ENCODE measurements at regions not wholly inside any gene's neighbourhood (a gene's known extent, or its start where the extent isn't known, plus 50 kb on each side); places are given as distances from the start of the nearest gene placed in this dataset.

DNA sequence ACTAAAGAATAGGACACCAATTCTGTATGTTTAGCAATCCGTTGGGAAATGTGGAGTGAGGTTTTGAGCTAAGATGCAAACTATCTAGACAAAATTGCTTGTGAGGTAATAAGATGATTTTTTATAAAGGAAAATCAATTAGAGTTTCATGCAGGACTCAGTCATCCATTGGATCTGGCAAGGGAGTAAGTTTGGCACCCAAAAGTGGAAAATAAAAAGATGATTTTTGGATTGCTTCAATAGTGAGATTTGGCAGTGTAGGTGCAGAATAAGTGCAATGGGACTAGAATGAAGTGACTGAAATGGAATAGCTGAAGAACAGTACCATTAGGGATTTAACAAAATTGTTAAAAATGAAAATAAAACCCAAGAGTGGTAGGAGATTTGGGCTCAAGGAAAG, 290.5 kb upstream of the EPHA5 start:
- intact Hi-C loops (cut with DNase I) = no loop called here
- TF ChIP-seq POLR2A (IDR thresholded peaks at IDR 0.05; ENCODE audit: low read depth) = no peak
- H3K4me3 ChIP-seq = no peak overlapping the region
- peaks cover 0 to 7% (median 2%) of the 10 kb centered on the region in 4 donors for H3K9me3 ChIP-seq
- no peak for DNase-seq (ENCODE audit: extremely low spot score)
- H3K36me3 ChIP-seq = no peaks in the 10 kb centered on the region
- no peaks in the 10 kb centered on the region for H3K4me1 ChIP-seq
- H3K27me3 ChIP-seq = no peaks in the 10 kb centered on the region
- H3K27ac ChIP-seq (replicated peaks in 1 of 4) = no peak overlapping the region
- 8% methylated on average over 1 of the region's 1 CpG for WGBS

DNA sequence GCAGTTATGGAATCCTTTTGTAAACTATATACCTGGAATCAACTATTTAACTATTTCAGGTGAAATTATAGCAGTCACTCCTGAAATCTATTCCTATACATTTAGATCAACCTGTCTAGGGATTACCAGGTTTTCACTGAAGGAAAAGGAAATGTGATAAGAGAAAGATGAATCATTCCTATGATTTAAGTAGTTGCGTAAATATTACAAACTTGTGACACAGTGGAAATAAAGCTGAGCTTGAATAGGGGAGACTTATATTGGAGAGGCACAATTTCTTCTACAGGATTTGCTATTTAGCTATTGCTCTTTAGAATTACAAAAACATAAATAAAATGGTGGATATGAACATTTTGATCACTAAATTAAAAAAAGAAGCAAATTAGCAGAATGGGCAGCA, 284.1 kb upstream of the EPHA5 start:
- Histone ChIP-seq H3K4me1 (no peaks in the 10 kb centered on the region), H3K4me3 (no peak overlapping the region), H3K27ac (replicated peaks in 1 of 4) (no peak overlapping the region), H3K27me3 (no peaks in the 10 kb centered on the region), H3K9me3 (peaks cover 0 to 7% (median 2%) of the 10 kb centered on the region in 4 donors), H3K36me3 (no peaks in the 10 kb centered on the region)
- 76% methylated on average over 1 of the region's 1 CpG for WGBS
- TF ChIP-seq POLR2AphosphoS5 (IDR thresholded peaks at IDR 0.05) (no peak), POLR2A (IDR thresholded peaks at IDR 0.05; ENCODE audit: low read depth) (no peak)
- DNase-seq (ENCODE audit: extremely low spot score) = no peak
- intact Hi-C loops (cut with DNase I) = no loop called here

DNA sequence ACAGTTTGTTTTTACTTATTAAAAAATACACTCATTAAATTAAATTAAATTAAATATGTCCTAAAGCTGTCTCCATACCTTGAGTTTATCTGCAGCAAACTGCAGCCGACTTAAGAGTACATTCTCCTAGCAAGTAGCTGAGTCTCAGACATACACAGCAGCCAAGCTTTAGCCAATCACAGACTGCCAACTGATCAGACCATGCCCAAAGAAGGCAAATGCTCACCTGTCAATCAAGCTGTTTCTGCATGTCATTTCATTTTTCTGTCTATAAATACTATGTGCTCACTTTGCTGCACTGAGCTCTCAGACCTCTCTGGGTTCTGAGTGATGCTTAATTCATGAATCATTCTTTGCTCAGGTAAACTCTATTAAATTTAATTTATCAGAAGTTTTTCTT, 280.9 kb upstream of the EPHA5 start:
- no peaks in the 10 kb centered on the region for H3K36me3 ChIP-seq
- no peak overlapping the region for H3K27ac ChIP-seq (replicated peaks in 1 of 4)
- no peaks in the 10 kb centered on the region for H3K9me3 ChIP-seq
- no peaks in the 10 kb centered on the region for H3K4me1 ChIP-seq
- intact Hi-C loops (cut with DNase I) = no loop called here
- H3K4me3 ChIP-seq = no peak overlapping the region
- no peak for DNase-seq (ENCODE audit: extremely low spot score)
- no peak for TF ChIP-seq POLR2A (IDR thresholded peaks at IDR 0.05; ENCODE audit: low read depth)
- TF ChIP-seq, protein P1, sequence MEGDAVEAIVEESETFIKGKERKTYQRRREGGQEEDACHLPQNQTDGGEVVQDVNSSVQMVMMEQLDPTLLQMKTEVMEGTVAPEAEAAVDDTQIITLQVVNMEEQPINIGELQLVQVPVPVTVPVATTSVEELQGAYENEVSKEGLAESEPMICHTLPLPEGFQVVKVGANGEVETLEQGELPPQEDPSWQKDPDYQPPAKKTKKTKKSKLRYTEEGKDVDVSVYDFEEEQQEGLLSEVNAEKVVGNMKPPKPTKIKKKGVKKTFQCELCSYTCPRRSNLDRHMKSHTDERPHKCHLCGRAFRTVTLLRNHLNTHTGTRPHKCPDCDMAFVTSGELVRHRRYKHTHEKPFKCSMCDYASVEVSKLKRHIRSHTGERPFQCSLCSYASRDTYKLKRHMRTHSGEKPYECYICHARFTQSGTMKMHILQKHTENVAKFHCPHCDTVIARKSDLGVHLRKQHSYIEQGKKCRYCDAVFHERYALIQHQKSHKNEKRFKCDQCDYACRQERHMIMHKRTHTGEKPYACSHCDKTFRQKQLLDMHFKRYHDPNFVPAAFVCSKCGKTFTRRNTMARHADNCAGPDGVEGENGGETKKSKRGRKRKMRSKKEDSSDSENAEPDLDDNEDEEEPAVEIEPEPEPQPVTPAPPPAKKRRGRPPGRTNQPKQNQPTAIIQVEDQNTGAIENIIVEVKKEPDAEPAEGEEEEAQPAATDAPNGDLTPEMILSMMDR (IDR thresholded peaks at IDR 0.05) = no peak
- no peak for TF ChIP-seq EP300 (IDR thresholded peaks at IDR 0.05)
- TF ChIP-seq POLR2AphosphoS5 (IDR thresholded peaks at IDR 0.05) = no peak
- WGBS = 71% methylated on average over 1 of the region's 1 CpG
- H3K27me3 ChIP-seq = no peaks in the 10 kb centered on the region

DNA sequence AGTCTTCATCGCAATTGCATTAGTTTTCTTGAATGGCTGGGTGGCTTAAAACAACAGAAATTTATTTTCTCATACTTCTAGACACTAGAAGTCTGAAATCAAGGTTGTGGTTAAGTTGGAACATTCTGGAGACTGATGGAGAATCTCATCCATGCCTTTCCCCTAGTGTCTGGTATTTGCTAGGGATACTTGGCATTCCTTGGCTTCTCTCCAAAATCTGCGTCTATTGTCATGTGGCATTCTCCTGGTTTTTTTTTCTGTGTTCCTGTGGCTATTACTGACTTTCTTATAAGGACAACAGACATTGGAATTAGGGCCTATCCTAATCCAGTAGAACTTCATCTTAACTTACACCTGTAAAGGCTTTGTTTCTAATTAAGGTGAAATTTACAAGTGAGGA, 272.8 kb upstream of the EPHA5 start:
- Histone ChIP-seq H3K9me3 (no peaks in the 10 kb centered on the region), H3K27me3 (no peaks in the 10 kb centered on the region), H3K4me3 (no peak overlapping the region), H3K36me3 (no peaks in the 10 kb centered on the region), H3K27ac (replicated peaks in 1 of 4) (no peak overlapping the region), H3K4me1 (no peaks in the 10 kb centered on the region)
- no peak for DNase-seq (ENCODE audit: extremely low spot score)
- intact Hi-C loops (cut with DNase I) = no loop called here
- 51% methylated on average over 2 of the region's 2 CpGs for WGBS
- TF ChIP-seq EP300 (IDR thresholded peaks at IDR 0.05) (no peak), POLR2AphosphoS5 (IDR thresholded peaks at IDR 0.05) (no peak), POLR2A (IDR thresholded peaks at IDR 0.05; ENCODE audit: low read depth) (no peak)
- TF ChIP-seq, protein P1 (IDR thresholded peaks at IDR 0.05) = no peak

DNA sequence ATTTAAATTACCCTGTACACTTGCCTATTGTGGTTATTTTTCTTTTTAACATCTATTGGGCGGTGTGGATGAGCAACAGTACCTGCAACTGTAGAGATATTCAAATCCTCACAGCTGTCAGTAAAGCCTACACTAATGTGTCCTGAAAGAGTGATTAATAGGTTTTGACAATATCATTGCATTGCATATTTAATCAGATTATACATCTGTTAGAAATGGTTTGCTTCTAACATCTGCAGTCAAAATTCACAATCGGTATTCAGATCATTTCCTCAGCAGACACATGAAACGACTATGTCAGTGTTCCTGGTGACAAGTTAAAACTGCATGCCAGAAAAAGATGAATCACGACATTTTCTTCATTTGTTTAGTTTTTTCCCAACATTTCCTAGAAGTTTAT, 254.6 kb upstream of the EPHA5 start:
- intact Hi-C loops (cut with DNase I) = no loop called here
- no peaks in the 10 kb centered on the region for H3K4me1 ChIP-seq
- no peaks in the 10 kb centered on the region for H3K9me3 ChIP-seq
- H3K27ac ChIP-seq (replicated peaks in 1 of 4) = no peak overlapping the region
- no peak overlapping the region for H3K4me3 ChIP-seq
- no peak for DNase-seq (ENCODE audit: extremely low spot score)
- TF ChIP-seq POLR2A (IDR thresholded peaks at IDR 0.05; ENCODE audit: low read depth) (no peak), EP300 (IDR thresholded peaks at IDR 0.05) (no peak), POLR2AphosphoS5 (IDR thresholded peaks at IDR 0.05) (no peak)
- TF ChIP-seq, protein P1 (IDR thresholded peaks at IDR 0.05) = no peak
- WGBS = 52% methylated on average over 4 of the region's 4 CpGs
- H3K36me3 ChIP-seq = no peaks in the 10 kb centered on the region
- H3K27me3 ChIP-seq = no peaks in the 10 kb centered on the region

DNA sequence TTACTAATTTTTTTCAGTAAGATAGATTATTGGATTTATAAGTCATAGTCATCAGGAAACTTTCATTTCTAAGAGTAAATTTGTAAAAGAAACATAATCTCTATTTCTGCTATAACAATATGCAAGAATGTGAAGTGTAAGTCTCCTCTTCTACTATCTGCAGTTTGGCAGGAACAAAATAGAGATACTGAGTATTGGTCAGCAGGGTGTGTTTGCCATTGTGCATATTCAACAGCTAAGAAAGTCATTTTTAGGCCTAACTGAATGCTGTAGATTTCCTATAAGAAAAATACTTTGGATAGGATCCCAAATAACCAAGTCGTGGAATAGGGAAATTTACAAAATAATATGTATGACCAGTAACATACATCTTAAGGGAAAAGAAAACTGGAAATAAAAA, 253.3 kb upstream of the EPHA5 start:
- no peak for TF ChIP-seq POLR2A (IDR thresholded peaks at IDR 0.05; ENCODE audit: low read depth)
- TF ChIP-seq, protein P1 (IDR thresholded peaks at IDR 0.05) = no peak
- TF ChIP-seq EP300 (IDR thresholded peaks at IDR 0.05) = no peak
- no peak for DNase-seq (ENCODE audit: extremely low spot score)
- Histone ChIP-seq H3K27ac (replicated peaks in 1 of 4) (no peak overlapping the region), H3K4me1 (no peaks in the 10 kb centered on the region), H3K27me3 (no peaks in the 10 kb centered on the region), H3K36me3 (no peaks in the 10 kb centered on the region), H3K4me3 (no peak overlapping the region), H3K9me3 (no peaks in the 10 kb centered on the region)
- 0% methylated on average over 1 of the region's 1 CpG for WGBS
- intact Hi-C loops (cut with DNase I) = no loop called here

Measured in esophagus muscularis mucosa (tissue), 4 donors.